Motor neuron (in vitro differentiated cells): ENCODE measurements at regions not wholly inside any gene's neighbourhood (a gene's known extent, or its start where the extent isn't known, plus 50 kb on each side); places are given as distances from the start of the nearest gene placed in this dataset.
"Not testable (repeated sequence)": the region's sequence is repeated elsewhere in the genome, so short reads cannot be mapped to it uniquely, and the experiment has no call there.

ENCODE experiments used
- ATAC-seq, 8 experiments: fragments of 200-7000 bp; cut with Tn5 transposase; replicated peaks in 6 of 8; 2 replicates each; pipeline ENCODE4 v1.8.0; 2021; ENCODE audit warnings: mild to moderate bottlenecking in 8 of 8, moderate library complexity in 8 of 8
- H3K27ac ChIP-seq, 2 donors: fragments of 250-450 bp; sonication (Bioruptor Pico); 2 replicates each; pipeline ENCODE4 v1.9.0; 2021; ENCODE audit warnings: antibody characterized with exemption in 2 of 2, mild to moderate bottlenecking in 2 of 2, moderate library complexity in 1 of 2
- H3K4me1 ChIP-seq, 2 donors: fragments of 250-450 bp; sonication (Bioruptor Pico); replicated peaks in 1 of 2; 2 replicates each; pipeline ENCODE4 v1.6.1; 2021; ENCODE audit warnings: antibody characterized with exemption in 2 of 2, mild to moderate bottlenecking in 2 of 2, moderate library complexity in 1 of 2
- H3K4me3 ChIP-seq, 5 donors: fragments of 250-450 bp; sonication (Bioruptor Pico); 2 replicates each; pipeline ENCODE4 v1.9.0; 2021; ENCODE audit warnings: antibody characterized with exemption in 5 of 5, mild to moderate bottlenecking in 5 of 5, moderate library complexity in 4 of 5
- WGBS, 10 experiments: fragments of 450-650 bp; shearing (Covaris generic); methylation state at CpG; one replicate each; pipeline ENCODE4 v1.0.0; 2022; 5-methylcytosine and 5-hydroxymethylcytosine counted together
- in situ Hi-C, 9 experiments: fragments of 400-800 bp; cut with MboI; loops; one replicate each; pipeline ENCODE4 v1.15.0; 2021; ENCODE audit warnings: low sequenced_read_pairs in 9 of 9, low pct_unique_long_range_greater_than_20kb in 2 of 9; ENCODE audit not compliant: unreplicated experiment in 9 of 9

DNA sequence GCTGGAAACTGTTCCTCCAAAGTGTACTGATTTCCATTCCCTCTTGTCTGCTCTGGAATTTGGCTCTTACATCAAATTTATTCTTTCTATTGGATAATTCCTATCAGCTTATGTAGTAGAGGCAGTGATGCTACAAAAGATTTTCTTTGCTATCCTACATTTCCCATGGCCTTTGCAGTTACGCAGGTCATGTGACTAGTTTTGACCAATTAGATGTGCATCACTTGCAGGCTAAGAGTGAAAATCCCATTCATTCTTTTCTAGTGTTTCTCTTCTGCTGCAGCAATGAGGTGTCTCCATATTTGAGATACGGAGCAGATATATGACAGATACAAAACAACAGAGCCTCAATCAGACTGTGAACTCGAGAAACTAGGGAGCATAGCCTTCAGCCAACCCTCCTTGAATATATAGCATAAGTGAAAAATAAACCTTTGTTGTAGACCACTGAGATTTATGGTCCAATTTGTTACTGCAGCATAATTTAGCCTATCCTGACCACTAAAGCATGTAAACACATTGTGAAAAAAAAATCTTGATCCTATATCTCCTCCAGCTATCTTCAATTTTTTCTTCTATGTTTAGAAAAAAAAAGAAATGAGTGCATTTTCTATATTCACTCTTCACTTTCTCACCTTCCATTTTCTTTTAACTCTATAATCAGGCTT lies 102.0 kb downstream of the HNMT start:
- H3K27ac ChIP-seq, result no peak overlapping the region
- no peaks in the 10 kb centered on the region for H3K4me1 ChIP-seq
- 17 to 100% (median 75%) methylated on average over 1 to 3 of the region's 3 CpGs for WGBS, 10 experiments
- ATAC-seq, result no peak
- in situ Hi-C loops, result no loop called here
- no peak overlapping the region for H3K4me3 ChIP-seq

DNA sequence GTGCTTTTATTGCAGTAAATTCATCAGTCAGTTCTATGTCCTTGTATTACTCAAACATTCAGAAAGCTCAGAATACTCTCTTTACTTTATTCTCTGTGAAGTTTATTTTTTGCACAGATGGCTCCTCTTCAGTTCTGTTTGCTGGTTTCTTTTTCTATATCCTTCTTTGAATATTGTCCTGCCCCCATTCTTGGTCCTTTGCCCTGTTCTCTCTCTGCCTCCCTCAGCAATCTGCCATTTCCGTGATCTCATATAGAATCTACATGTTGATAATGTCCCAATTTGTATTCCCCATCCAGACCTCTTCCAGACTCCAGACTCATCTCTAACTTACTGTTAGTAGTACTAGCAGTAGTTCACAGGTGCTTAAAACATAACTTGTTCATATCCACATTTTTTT lies 102.6 kb downstream of the HNMT start:
- in situ Hi-C loops, result no loop called here
- WGBS, 10 experiments, result 0 to 100% (median 86%) methylated on average over 1 of the region's 1 CpG; no CpG with 5 or more reads in 3 of the 10 experiments
- no peak overlapping the region for H3K4me3 ChIP-seq
- peaks cover 0 to under 1% of the 10 kb centered on the region in 2 donors for H3K4me1 ChIP-seq
- ATAC-seq, result no peak
- H3K27ac ChIP-seq, result no peak overlapping the region

DNA sequence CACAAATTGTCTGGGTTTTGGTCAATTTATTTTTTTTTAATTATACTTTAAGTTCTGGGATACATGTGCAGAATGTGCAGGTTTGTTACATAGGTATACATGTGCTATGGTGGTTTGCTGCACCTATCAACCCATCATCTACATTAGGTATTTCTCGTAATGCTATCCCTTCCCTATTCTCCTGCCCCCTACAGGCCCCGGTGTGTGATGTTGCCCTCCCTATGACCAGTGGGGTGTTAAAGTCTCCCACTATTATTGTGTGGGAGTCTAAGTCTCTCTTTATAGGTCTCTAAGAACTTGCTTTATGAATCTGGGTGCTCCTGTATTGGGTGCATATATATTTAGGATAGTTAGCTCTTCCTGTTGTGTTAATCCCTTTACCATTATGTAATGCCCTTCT lies 104.4 kb downstream of the HNMT start:
- H3K27ac ChIP-seq, H3K4me3 ChIP-seq, in situ Hi-C loops, ATAC-seq, H3K4me1 ChIP-seq: not testable (repeated sequence)
- 33 to 100% (median 95%) methylated on average over 1 to 2 of the region's 2 CpGs; no CpG with 5 or more reads in 2 of the 10 experiments for WGBS, 10 experiments

DNA sequence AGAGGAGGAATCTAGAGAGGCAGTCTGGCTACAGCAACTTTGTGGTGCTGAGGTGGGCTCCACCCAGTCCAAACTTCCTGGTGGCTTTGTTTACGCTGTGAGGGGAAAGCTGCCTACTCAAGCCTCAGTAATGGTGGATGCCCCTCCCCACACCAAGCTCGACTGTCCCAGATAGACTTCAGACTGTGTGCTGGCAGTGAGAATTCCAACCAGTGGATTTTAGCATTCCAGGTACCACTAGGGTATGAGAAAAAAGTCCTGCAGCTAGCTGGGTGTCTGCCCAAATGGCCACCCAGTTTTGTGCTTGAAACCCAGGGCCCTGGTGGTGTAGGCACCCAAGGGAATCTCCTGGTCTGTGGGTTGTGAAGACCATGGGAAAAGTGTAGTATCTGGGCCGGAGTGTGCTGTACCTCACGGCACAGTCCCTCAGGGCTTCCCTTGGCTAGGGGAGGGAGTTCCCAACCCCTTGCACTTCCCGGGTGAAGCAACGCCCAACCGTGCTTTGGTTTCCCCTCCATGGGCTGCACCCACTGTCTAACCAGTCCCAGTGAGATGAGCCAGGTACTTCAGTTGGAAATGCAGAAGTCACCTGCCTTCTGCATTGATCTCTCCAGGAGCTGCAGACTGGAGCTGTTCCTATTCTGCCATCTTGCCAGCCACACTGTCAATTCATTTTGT lies 106.9 kb downstream of the HNMT start:
- not testable (repeated sequence) for ATAC-seq

DNA sequence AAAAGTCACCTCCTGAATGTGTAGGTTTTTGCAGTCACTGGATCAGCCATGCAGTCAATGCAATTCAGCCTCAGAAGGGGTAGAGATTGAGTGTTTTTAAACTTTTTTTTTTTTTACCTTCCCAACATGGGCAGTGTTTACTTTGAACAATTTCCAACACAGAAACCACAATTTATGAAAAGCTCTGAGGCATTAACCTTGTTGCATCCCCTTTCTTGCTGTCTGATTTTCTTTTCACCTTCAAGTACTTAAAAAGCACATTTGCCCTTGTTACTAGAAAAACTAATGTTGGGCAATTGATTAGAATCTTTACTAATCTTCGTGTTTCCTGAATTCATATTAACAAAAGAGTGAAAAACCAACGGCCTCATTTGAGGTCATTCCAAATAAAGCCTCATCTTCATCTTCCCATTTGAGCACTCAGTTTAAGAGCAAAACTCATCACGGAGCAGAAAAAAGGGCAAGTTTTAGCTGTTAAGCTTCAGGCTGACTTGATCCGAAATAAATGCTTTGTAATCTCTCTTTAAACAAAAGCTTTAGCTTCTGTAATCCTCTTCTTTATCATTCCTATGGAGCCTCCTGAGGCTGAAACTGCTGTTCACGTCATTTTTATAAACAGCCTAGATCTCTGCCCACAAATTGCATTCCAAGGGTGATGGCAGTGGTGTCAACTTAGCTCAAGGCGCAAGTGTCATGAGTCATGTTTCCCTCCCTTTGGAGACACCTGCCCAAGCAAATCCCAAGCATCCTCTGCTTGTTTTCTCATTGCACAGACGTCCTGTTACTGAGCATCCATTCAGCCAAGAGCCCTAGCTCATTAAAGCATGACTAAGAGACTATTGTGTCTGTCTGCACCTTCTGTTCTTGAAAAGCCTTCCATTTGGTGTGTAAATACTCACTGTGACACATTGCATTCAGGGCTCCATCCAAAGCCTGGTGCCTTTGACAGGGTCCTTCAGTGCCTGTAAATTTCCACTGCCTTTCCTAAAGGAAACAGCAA lies 107.7 kb downstream of the HNMT start:
- 0 to 92% (median 57%) methylated on average over 1 to 7 of the region's 7 CpGs for WGBS, 10 experiments
- Histone ChIP-seq H3K4me1 (peaks cover 3 to 8% of the 10 kb centered on the region in 2 donors), H3K4me3 (no peak overlapping the region), H3K27ac (no peak overlapping the region)
- in situ Hi-C loops, result no loop called here
- ATAC-seq, result peak in 5 of 8 experiments; percentile 95 to 96 (median 96)

More for the DNA sequence above, 106.9 kb downstream of the HNMT start:
- 61 to 100% (median 100%) methylated on average over 1 to 7 of the region's 7 CpGs; no CpG with 5 or more reads in 5 of the 10 experiments for WGBS, 10 experiments
- in situ Hi-C loops, H3K27ac ChIP-seq, H3K4me3 ChIP-seq, H3K4me1 ChIP-seq: not testable (repeated sequence)

DNA sequence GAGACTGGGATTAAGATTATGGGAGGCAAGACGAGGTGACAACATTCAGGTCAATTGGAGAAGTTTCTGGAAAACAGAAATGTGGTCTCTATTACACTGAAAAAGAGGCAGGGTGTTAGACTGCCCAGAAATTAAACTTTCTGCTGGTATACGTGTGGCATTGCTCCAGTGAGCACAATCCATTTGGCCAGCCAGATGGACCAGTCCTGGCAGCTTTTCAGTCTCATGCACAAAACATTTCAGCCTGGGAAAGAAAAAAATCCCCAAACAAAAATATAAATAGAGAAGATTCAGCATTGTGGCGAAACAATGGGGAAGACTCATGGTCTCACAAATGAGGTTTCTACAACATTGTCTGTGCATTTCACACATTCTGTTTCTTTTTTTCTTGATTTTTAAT lies 113.9 kb downstream of the HNMT start:
- Histone ChIP-seq H3K4me1 (no peaks in the 10 kb centered on the region), H3K4me3 (no peak overlapping the region), H3K27ac (no peak overlapping the region)
- in situ Hi-C loops, result loop anchor here in 1 of 9 experiments (25.0 kb wide), 2 partner anchors 141 to 734 kb away; no protein-coding TSS in a partner anchor
- 48 to 100% (median 80%) methylated on average over 1 to 3 of the region's 3 CpGs; no CpG with 5 or more reads in 1 of the 10 experiments for WGBS, 10 experiments
- no peak for ATAC-seq

DNA sequence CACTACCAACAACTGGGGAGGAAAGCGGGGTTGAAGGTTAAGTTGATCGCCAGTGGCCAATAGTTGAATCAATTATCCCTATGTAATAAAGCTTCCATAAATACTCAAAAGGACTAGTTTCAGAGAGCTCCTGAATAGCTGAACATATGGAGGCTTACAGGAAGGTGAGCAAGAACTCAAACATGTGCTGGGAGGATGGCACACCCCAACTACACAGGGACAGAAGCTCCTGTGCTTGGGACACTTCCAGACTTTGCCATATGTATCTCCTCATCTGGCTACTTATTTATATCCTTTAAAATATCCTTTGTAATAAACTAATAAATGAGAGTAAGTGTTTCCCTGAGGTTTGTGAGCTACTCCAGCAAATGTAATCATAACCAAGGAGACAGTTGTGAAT lies 115.7 kb downstream of the HNMT start:
- Histone ChIP-seq H3K4me3 (no peak overlapping the region), H3K27ac (no peak overlapping the region), H3K4me1 (no peaks in the 10 kb centered on the region)
- 39 to 100% (median 95%) methylated on average over 1 to 2 of the region's 2 CpGs; no CpG with 5 or more reads in 1 of the 10 experiments for WGBS, 10 experiments
- no peak for ATAC-seq
- in situ Hi-C loops, result loop anchor here in 1 of 9 experiments (25.0 kb wide), 2 partner anchors 143 to 732 kb away; no protein-coding TSS in a partner anchor

DNA sequence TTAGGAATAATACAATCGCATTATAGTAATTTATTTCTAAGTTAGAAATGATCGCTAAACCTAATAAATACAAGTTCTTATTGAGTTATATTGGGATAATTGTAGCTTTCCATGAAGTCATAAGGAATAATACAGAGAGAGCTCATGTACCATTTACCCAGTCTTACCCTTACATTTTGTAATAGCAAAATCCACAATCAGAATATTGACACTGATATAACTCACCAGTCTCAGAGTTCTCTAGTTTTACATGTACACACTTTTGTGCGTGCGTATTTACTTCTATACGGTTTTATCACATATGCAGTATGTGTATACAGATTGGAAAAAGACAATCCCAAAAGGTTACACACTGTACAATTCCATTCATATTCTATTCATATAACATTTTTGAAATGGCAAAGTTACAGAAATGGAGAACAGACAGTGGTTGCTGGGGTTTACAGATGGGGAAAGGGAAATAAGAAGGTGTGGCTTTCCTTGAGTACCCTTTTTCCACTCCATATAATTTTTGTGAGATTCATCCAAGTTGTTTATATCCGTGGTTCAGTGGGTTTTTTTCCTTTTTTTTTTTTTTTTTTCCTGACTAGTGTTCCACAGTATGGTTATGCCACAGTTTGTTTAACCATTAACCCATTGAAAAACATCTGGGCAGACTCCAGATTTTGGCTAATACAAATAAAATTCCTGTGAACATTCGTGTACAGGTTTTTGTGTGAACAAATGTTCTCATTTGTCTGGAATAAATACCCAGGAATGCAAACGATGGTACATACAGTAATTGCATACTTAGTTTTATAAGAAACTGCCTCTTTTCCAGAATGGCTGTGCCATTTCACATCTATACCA lies 117.2 kb downstream of the HNMT start:
- 36 to 89% (median 75%) methylated on average over 3 to 8 of the region's 8 CpGs for WGBS, 10 experiments
- no peak for ATAC-seq
- in situ Hi-C loops, result loop anchor here in 1 of 9 experiments (25.0 kb wide), 2 partner anchors 144 to 731 kb away; no protein-coding TSS in a partner anchor

DNA sequence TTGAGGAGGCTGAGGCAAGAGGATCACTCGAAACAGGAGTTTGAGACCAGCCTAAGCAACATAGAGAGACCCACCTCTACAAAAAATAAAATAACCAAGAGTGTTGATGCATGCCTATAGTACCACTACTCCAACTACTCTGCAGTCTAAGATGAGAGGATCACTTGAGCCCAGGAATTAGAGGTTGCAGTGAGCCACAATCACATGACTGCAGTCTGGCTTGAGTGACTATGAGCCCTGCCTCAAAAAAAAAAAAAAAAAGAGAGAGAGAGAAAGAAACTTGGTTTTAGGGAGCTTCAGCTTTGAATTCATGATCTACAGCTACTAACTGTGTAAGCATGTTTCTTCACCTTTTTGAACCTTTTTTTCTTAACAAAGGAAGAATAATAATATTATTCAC lies 119.9 kb downstream of the HNMT start:
- Histone ChIP-seq H3K4me3 (no peak overlapping the region), H3K4me1 (no peaks in the 10 kb centered on the region), H3K27ac (no peak overlapping the region)
- no peak for ATAC-seq
- whole genome bisulfite sequencing, 10 experiments, result 0 to 100% (median 100%) methylated on average over 1 of the region's 1 CpG; no CpG with 5 or more reads in 5 of the 10 experiments
- in situ Hi-C loops, result loop anchor here in 1 of 9 experiments (25.0 kb wide), 2 partner anchors 147 to 728 kb away; no protein-coding TSS in a partner anchor

More for the DNA sequence above, 117.2 kb downstream of the HNMT start:
- Histone ChIP-seq H3K27ac (no peak overlapping the region), H3K4me1 (no peaks in the 10 kb centered on the region), H3K4me3 (no peak overlapping the region)

DNA sequence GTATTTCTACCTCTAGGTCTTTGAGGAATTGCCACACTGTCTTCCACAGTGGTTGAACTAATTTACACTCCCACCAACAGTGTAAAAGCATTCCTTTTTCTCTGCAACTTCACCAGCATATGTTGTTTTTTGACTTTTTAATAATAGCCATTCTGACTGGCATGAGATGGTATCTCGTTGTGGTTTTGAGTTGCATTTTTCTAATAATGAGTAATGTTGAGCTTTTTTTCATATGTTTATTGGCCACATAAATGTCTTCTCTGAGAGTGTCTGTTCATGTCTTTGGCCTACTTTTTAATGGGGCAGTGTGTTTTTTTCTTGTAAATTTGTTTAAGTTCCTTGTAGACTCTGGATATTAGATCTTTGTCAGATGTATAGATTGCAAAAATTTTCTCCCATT lies 121.2 kb downstream of the HNMT start:
- H3K4me1 ChIP-seq, H3K4me3 ChIP-seq, H3K27ac ChIP-seq, ATAC-seq: not testable (repeated sequence)
- in situ Hi-C loops, result loop anchor here in 1 of 9 experiments (25.0 kb wide), 2 partner anchors 148 to 727 kb away; no protein-coding TSS in a partner anchor
- 0 to 90% (median 59%) methylated on average over 1 of the region's 1 CpG; no CpG with 5 or more reads in 2 of the 10 experiments for WGBS, 10 experiments

DNA sequence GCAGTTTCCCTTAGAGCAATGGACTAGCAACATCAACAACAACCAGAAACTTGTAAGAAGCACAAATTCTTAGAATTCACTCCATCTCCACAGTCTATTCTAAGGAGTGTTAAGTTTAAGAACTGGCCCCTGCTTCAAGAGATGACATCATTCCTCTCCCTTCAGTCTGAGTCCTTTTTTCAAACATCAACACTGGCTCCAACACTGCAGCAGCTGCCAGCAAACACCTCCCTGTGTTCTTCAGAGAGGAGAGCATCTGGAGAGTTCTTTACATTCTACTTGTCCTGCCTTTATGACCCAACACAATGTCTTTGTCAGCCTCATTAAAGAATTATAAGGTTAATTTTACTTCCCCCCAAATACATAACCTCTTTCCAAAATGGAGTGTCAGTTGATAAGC lies 122.3 kb downstream of the HNMT start:
- in situ Hi-C loops, result loop anchor here in 1 of 9 experiments (25.0 kb wide), 2 partner anchors 149 to 726 kb away; no protein-coding TSS in a partner anchor
- ATAC-seq, result peak in 5 of 8 experiments; percentile 23 to 74 (median 56)
- H3K27ac ChIP-seq, result no peak overlapping the region

More for the DNA sequence above, 122.3 kb downstream of the HNMT start:
- Histone ChIP-seq H3K4me3 (no peak overlapping the region), H3K4me1 (no peaks in the 10 kb centered on the region)
